GM18951 (cell line): ENCODE measurements at regions not wholly inside any gene's neighbourhood (a gene's known extent, or its start where the extent isn't known, plus 50 kb on each side); places are given as distances from the start of the nearest gene placed in this dataset.
"Not testable (repeated sequence)": the region's sequence is repeated elsewhere in the genome, so short reads cannot be mapped to it uniquely, and the experiment has no call there.

Experiments used
- POLR2A ChIP-seq: IDR thresholded peaks from 4 replicates; pipeline ENCODE4 v1.6.1; 2011; ENCODE audit warnings: mild to moderate bottlenecking; ENCODE audit not compliant: insufficient read length, insufficient read depth; ENCODE audit errors: extremely low read depth
- in situ Hi-C: fragments of 300-500 bp; cut with MboI; formaldehyde crosslinking; loops from one replicate; pipeline ENCODE4 v1.12.0; 2022; ENCODE audit warnings: low sequenced_read_pairs, mixed read lengths, inconsistent platforms; ENCODE audit not compliant: unreplicated experiment

- TF ChIP-seq POLR2A: no peak
- in situ Hi-C loops: no loop called here
Measured at GRCh38 chr2:118431586-118431985, 343.3 kb downstream of the INSIG2 start.

GRCh38 chr2:118431165-118431517 lies 342.9 kb downstream of the INSIG2 start:
- in situ Hi-C loops: no loop called here
- TF ChIP-seq POLR2A: no peak

GRCh38 chr2:118430510-118431164 lies 342.4 kb downstream of the INSIG2 start:
- TF ChIP-seq POLR2A: no peak

GRCh38 chr2:118425191-118425590 lies 336.9 kb downstream of the INSIG2 start:
- in situ Hi-C loops: no loop called here
- no peak for TF ChIP-seq POLR2A

More at GRCh38 chr2:118430510-118431164, 342.4 kb downstream of the INSIG2 start:
- in situ Hi-C loops: no loop called here

GRCh38 chr2:118423776-118424175 lies 335.5 kb downstream of the INSIG2 start:
- in situ Hi-C loops: no loop called here
- TF ChIP-seq POLR2A: no peak

- in situ Hi-C loops: no loop called here
- TF ChIP-seq POLR2A: no peak
Measured at GRCh38 chr2:118421648-118422047, 333.4 kb downstream of the INSIG2 start.

GRCh38 chr2:118417406-118418120 lies 329.3 kb downstream of the INSIG2 start:
- TF ChIP-seq POLR2A: no peak
- in situ Hi-C loops: no loop called here

- in situ Hi-C loops: not testable (repeated sequence)
Measured at GRCh38 chr2:118415186-118415585, 326.9 kb downstream of the INSIG2 start.

- TF ChIP-seq POLR2A: no peak
- in situ Hi-C loops: no loop called here
Measured at GRCh38 chr2:118403658-118404451, 315.6 kb downstream of the INSIG2 start.

- in situ Hi-C loops: no loop called here
- TF ChIP-seq POLR2A: no peak
Measured at GRCh38 chr2:118388771-118389170, 300.5 kb downstream of the INSIG2 start.

- no peak for TF ChIP-seq POLR2A
- in situ Hi-C loops: no loop called here
Measured at GRCh38 chr2:118387509-118387908, 299.2 kb downstream of the INSIG2 start.

GRCh38 chr2:118386641-118387302 lies 298.5 kb downstream of the INSIG2 start:
- no peak for TF ChIP-seq POLR2A
- in situ Hi-C loops: no loop called here
